Kidney (tissue), 13 donors: ENCODE measurements at regions not wholly inside any gene's neighbourhood (a gene's known extent, or its start where the extent isn't known, plus 50 kb on each side); places are given as distances from the start of the nearest gene placed in this dataset.

Experiments used
- DNase-seq, 5 donors: peaks; one replicate each; pipeline ENCODE4 v3.0.0-alpha.2; 2013 to 2020
- FAIRE-seq: peaks from 2 replicates; lab custom pipeline; 2012; peaks lifted over from hg19 to GRCh38; lab: Jason Lieb, UNC
- H3K27ac ChIP-seq, 2 donors: one replicate each; pipeline ENCODE4 v1.7.0; 2013; ENCODE audit warnings: low read depth in 2 of 2, low read length in 2 of 2, inconsistent platforms in 1 of 2
- H3K27me3 ChIP-seq: one replicate; pipeline ENCODE4 v1.7.1; 2013; ENCODE audit warnings: low read length, inconsistent platforms; ENCODE audit not compliant: control insufficient read depth, insufficient read depth
- H3K36me3 ChIP-seq, 3 donors: one replicate each; pipeline versions ENCODE4 v1.7.0 to v1.7.1; 2013; ENCODE audit warnings: low read length in 3 of 3, control low read depth in 1 of 3, inconsistent platforms in 1 of 3; ENCODE audit not compliant: insufficient read depth in 3 of 3, control insufficient read depth in 2 of 3
- H3K4me1 ChIP-seq, 3 donors: one replicate each; pipeline versions ENCODE4 v1.7.0 to v1.7.1; 2013; ENCODE audit warnings: low read length in 3 of 3, inconsistent platforms in 1 of 3, low read depth in 1 of 3; ENCODE audit not compliant: control insufficient read depth in 2 of 3, insufficient read depth in 2 of 3
- H3K4me3 ChIP-seq, 3 donors: one replicate each; pipeline versions ENCODE4 v1.7.0 to v1.8.1; 2013; ENCODE audit warnings: low read length in 3 of 3, control low read depth in 1 of 3, inconsistent platforms in 1 of 3
- H3K9ac ChIP-seq, 3 donors: one replicate each; pipeline versions ENCODE4 v1.7.0 to v1.7.1; 2013; ENCODE audit warnings: low read length in 3 of 3, control low read depth in 1 of 3, inconsistent platforms in 1 of 3
- H3K9me3 ChIP-seq, 3 donors: one replicate each; pipeline versions ENCODE4 v1.7.0 to v1.7.1; 2013; ENCODE audit warnings: low read length in 3 of 3, control low read depth in 1 of 3, inconsistent platforms in 1 of 3; ENCODE audit not compliant: control insufficient read depth in 2 of 3, insufficient read depth in 1 of 3
- intact Hi-C: fragments of 100-400 bp; cut with DNase I; formaldehyde crosslinking; loops from one replicate; pipeline ENCODE4 v1.11.1; 2022
- TF ChIP-seq, protein P1 (sequence below): IDR thresholded peaks from 3 replicates; pipeline ENCODE4 v1.5.1; 2012; ENCODE audit warnings: mild to moderate bottlenecking, moderate library complexity, borderline replicate concordance; ENCODE audit not compliant: insufficient read depth; ENCODE audit errors: extremely low read depth
- donor health status: control.
- donor health status: control.
- donor health status: control.
- donor health status: control.
- donor health status: control.
- donor health status: DM: yes; HTN: yes; CAD: no.
- donor health status: Normal renal cell carcinoma (clear cell type).

DNA sequence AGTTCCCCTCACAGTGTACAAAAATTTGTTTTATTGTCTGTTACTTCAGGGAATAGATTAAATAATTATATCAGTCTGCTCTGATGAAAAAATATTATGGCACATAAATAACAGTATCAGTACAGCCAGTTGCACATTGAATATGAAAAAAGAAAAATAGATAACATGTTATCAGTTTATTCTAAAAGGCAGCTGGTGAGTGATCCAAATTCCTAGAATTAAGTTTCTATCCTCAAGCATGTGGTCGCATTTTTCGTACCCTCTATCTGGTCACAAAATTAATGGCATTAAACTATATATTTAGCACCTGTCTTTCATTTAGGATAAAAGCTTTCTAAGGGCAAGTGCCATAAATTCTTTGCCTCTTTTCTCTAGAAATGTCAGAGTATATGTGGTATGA lies 944.8 kb upstream of the PCDH9 start:
- no peaks in the 10 kb centered on the region for H3K9me3 ChIP-seq
- no peaks in the 10 kb centered on the region for H3K27me3 ChIP-seq
- no peak overlapping the region for H3K27ac ChIP-seq
- intact Hi-C loops, result no loop called here
- no peaks in the 10 kb centered on the region for H3K36me3 ChIP-seq
- no peak overlapping the region for H3K4me3 ChIP-seq
- FAIRE-seq (no peak), DNase-seq (no peak)
- no peaks in the 10 kb centered on the region for H3K4me1 ChIP-seq
- H3K9ac ChIP-seq, result no peak overlapping the region
- TF ChIP-seq, protein P1, sequence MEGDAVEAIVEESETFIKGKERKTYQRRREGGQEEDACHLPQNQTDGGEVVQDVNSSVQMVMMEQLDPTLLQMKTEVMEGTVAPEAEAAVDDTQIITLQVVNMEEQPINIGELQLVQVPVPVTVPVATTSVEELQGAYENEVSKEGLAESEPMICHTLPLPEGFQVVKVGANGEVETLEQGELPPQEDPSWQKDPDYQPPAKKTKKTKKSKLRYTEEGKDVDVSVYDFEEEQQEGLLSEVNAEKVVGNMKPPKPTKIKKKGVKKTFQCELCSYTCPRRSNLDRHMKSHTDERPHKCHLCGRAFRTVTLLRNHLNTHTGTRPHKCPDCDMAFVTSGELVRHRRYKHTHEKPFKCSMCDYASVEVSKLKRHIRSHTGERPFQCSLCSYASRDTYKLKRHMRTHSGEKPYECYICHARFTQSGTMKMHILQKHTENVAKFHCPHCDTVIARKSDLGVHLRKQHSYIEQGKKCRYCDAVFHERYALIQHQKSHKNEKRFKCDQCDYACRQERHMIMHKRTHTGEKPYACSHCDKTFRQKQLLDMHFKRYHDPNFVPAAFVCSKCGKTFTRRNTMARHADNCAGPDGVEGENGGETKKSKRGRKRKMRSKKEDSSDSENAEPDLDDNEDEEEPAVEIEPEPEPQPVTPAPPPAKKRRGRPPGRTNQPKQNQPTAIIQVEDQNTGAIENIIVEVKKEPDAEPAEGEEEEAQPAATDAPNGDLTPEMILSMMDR, result no peak

- DNase-seq, result no peak
- Histone ChIP-seq H3K27ac (no peak overlapping the region), H3K27me3 (no peaks in the 10 kb centered on the region), H3K36me3 (no peaks in the 10 kb centered on the region), H3K9me3 (no peaks in the 10 kb centered on the region), H3K4me1 (no peaks in the 10 kb centered on the region), H3K4me3 (no peak overlapping the region), H3K9ac (no peak overlapping the region)
- TF ChIP-seq, protein P1, result no peak
- FAIRE-seq, result no peak
- intact Hi-C loops, result no loop called here
These were observed 943.0 kb upstream of the PCDH9 start for GRCh38 chr13:68173111-68173510.

GRCh38 chr13:68170961-68171360 lies 940.8 kb upstream of the PCDH9 start:
- TF ChIP-seq, protein P1, result no peak
- intact Hi-C loops, result no loop called here
- DNase-seq (peak in 1 of 5 donors; percentile 41), FAIRE-seq (no peak)
- H3K27me3 ChIP-seq, result no peaks in the 10 kb centered on the region
- H3K4me1 ChIP-seq, result no peaks in the 10 kb centered on the region
- no peak overlapping the region for H3K9ac ChIP-seq
- no peak overlapping the region for H3K27ac ChIP-seq
- H3K36me3 ChIP-seq, result no peaks in the 10 kb centered on the region
- no peaks in the 10 kb centered on the region for H3K9me3 ChIP-seq
- H3K4me3 ChIP-seq, result no peak overlapping the region

GRCh38 chr13:68168448-68168847 lies 938.3 kb upstream of the PCDH9 start:
- no peaks in the 10 kb centered on the region for H3K4me1 ChIP-seq
- H3K9ac ChIP-seq, result no peak overlapping the region
- no peaks in the 10 kb centered on the region for H3K9me3 ChIP-seq
- H3K4me3 ChIP-seq, result no peak overlapping the region
- FAIRE-seq, result no peak
- intact Hi-C loops, result no loop called here
- no peaks in the 10 kb centered on the region for H3K27me3 ChIP-seq
- H3K36me3 ChIP-seq, result no peaks in the 10 kb centered on the region
- TF ChIP-seq, protein P1, result no peak
- DNase-seq, result no peak
- H3K27ac ChIP-seq, result no peak overlapping the region
